Neutrophil (primary cell): ENCODE measurements at regions not wholly inside any gene's neighbourhood (a gene's known extent, or its start where the extent isn't known, plus 50 kb on each side); places are given as distances from the start of the nearest gene placed in this dataset.

ENCODE experiments used
- H3K27ac ChIP-seq: fragments of 200-600 bp; sonication (generic); 2 replicates; pipeline ENCODE4 v1.5.1; 2016; ENCODE audit warnings: mild to moderate bottlenecking, moderate library complexity
- H3K27me3 ChIP-seq: fragments of 200-600 bp; sonication (generic); 2 replicates; pipeline ENCODE4 v1.6.0; 2016; ENCODE audit warnings: mild to moderate bottlenecking
- H3K36me3 ChIP-seq: fragments of 200-600 bp; sonication (generic); 2 replicates; pipeline ENCODE4 v1.5.1; 2017
- H3K4me1 ChIP-seq, 2 experiments: fragments of 200-600 bp in 1 of 2; sonication (generic) in 1 of 2; 1 replicate in 1 of 2; 2 replicates in 1 of 2; pipeline versions ENCODE4 v1.5.1 to v1.6.1; 2013 to 2016; ENCODE audit warnings: low read depth in 1 of 2, low read length in 1 of 2, mild to moderate bottlenecking in 1 of 2, moderate library complexity in 1 of 2; ENCODE audit not compliant: control insufficient read depth in 1 of 2, insufficient read depth in 1 of 2
- H3K4me3 ChIP-seq, 2 experiments: fragments of 200-600 bp in 1 of 2; sonication (generic) in 1 of 2; 1 replicate in 1 of 2; 2 replicates in 1 of 2; pipeline ENCODE4 v1.5.1; 2013 to 2016; ENCODE audit warnings: low read depth in 1 of 2, low read length in 1 of 2, mild to moderate bottlenecking in 1 of 2, moderate library complexity in 1 of 2
- H3K9me3 ChIP-seq: fragments of 200-600 bp; sonication (generic); 2 replicates; pipeline ENCODE4 v1.5.1; 2016
- CTCF ChIP-seq: fragments of 200-600 bp; sonication (generic); IDR thresholded peaks from 2 replicates; pipeline ENCODE4 v1.5.1; 2016; ENCODE audit warnings: antibody characterized with exemption

GRCh38 chr2:61758159-61758558, 95.7 kb downstream of the FAM161A start:
- no peaks in the 10 kb centered on the region for H3K9me3 ChIP-seq
- no peaks in the 10 kb centered on the region for H3K36me3 ChIP-seq
- peaks cover 18% of the 10 kb centered on the region for H3K27me3 ChIP-seq
- TF ChIP-seq CTCF: no peak
- H3K4me3 ChIP-seq: no peak overlapping the region
- no peaks in the 10 kb centered on the region for H3K4me1 ChIP-seq
- H3K27ac ChIP-seq: no peak overlapping the region

DNA sequence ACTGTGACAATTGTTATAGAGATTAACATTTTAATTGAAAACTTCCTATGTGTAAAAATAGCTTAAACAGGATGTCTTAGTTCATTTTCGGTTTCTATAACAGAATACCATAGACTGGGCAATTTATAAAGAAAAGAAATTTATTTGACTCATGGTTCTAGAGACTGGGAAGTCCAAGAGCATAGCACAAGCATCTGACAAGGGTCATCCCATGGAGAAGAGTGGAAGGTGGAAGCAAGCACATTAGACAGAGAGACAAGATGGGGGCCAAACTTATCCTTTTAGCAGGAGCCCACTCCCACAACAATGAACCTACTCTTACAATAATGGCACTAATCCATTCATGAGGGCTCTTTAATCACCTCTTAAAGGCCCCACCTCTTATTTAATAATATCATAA, 100.3 kb downstream of the FAM161A start:
- H3K36me3 ChIP-seq: no peaks in the 10 kb centered on the region
- no peak overlapping the region for H3K4me3 ChIP-seq
- H3K27me3 ChIP-seq: no peaks in the 10 kb centered on the region
- TF ChIP-seq CTCF: no peak
- H3K27ac ChIP-seq: no peak overlapping the region
- H3K4me1 ChIP-seq: no peaks in the 10 kb centered on the region
- no peaks in the 10 kb centered on the region for H3K9me3 ChIP-seq

- TF ChIP-seq CTCF: no peak
- Histone ChIP-seq H3K36me3 (no peaks in the 10 kb centered on the region), H3K9me3 (no peaks in the 10 kb centered on the region), H3K27me3 (no peaks in the 10 kb centered on the region), H3K4me3 (no peak overlapping the region), H3K4me1 (no peaks in the 10 kb centered on the region), H3K27ac (no peak overlapping the region)
Observed at GRCh38 chr2:61750624-61751023, 103.2 kb downstream of the FAM161A start.

DNA sequence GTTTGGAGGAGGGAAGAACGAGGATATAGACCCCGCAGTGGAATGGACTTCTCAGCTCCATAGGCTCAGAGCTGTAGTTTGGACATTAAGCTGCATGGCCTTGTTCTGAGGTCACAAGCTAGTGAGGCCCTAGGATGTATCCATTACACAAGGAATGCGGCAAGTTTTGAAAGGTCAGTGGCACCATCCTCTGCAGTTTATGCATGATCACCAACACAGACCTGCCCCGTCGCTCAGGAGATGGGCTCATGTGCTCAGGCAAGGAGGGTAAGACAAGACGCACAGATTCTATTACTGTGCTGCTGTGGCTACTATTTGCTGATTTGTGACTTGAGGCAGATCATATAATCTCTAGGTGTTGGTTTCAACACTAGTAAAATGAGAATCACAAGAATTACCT, 110.9 kb downstream of the FAM161A start:
- Histone ChIP-seq H3K36me3 (no peaks in the 10 kb centered on the region), H3K9me3 (no peaks in the 10 kb centered on the region), H3K27ac (no peak overlapping the region), H3K4me1 (no peaks in the 10 kb centered on the region), H3K27me3 (no peaks in the 10 kb centered on the region), H3K4me3 (no peak overlapping the region)
- no peak for TF ChIP-seq CTCF

DNA sequence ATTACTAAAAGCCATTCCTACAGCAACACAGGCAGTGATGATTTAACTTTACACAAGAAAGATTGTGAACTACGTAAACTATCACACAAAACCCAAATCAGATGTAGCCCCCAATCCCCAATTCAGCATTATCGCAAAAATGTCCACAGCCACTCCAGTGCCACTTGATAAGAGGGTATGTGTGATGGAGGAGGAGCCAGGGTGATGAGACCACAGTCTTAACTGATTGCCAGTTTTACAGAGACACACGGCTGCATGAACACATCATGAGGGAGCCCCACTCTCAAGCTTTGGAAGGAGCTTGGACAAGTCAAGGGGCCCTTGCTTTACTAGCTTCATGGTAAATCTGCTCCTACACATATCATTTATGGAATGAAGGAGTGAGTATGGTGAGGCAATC, 116.0 kb downstream of the FAM161A start:
- H3K36me3 ChIP-seq: no peaks in the 10 kb centered on the region
- TF ChIP-seq CTCF: no peak
- no peak overlapping the region for H3K27ac ChIP-seq
- H3K4me3 ChIP-seq: no peak overlapping the region
- no peaks in the 10 kb centered on the region for H3K9me3 ChIP-seq
- H3K27me3 ChIP-seq: no peaks in the 10 kb centered on the region
- no peaks in the 10 kb centered on the region for H3K4me1 ChIP-seq

DNA sequence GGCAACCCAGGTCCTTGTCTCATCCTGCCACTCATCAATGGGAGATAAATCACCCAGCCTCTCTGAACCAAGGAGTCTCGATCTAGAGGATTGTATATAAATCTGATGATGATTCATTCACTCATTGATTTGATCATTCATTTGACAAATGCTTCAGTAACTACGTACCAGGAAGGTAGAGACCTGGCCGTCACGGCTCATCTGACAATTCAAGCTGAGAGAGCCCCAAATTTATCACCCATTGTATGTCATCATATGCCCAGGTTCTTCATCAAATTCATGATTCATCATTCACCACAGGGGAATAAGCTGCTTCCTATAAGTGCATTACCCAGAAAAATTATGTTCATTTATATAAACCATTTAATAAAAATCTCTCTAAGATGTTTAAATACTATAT, 116.9 kb downstream of the FAM161A start:
- no peak overlapping the region for H3K4me3 ChIP-seq
- no peaks in the 10 kb centered on the region for H3K4me1 ChIP-seq
- no peak for TF ChIP-seq CTCF
- no peaks in the 10 kb centered on the region for H3K36me3 ChIP-seq
- no peak overlapping the region for H3K27ac ChIP-seq
- no peaks in the 10 kb centered on the region for H3K9me3 ChIP-seq
- no peaks in the 10 kb centered on the region for H3K27me3 ChIP-seq
